ENCODE measurements at regions not wholly inside any gene's neighbourhood (a gene's known extent, or its start where the extent isn't known, plus 50 kb on each side); places are given as distances from the start of the nearest gene placed in this dataset.

GRCh38 chr3:11719406-11720303 is 75.9 kb upstream of the VGLL4 start:
- peak; percentile 25 for DNase-seq
- peak overlapping the region; percentile 96 for H3K4me2 ChIP-seq (ENCODE audit: insufficient read depth, low read length)
- H3K36me3 ChIP-seq (ENCODE audit: insufficient read depth, low read length) = no peaks in the 10 kb centered on the region
- TF ChIP-seq EZH2 (IDR thresholded peaks at IDR 0.05; ENCODE audit: borderline replicate concordance, low read depth, low read length, severe bottlenecking) = peak; percentile 98
- TF ChIP-seq CTCF (IDR thresholded peaks at IDR 0.05; ENCODE audit: borderline replicate concordance, extremely low read depth, low read length, poor library complexity, severe bottlenecking) = no peak
- H2AFZ ChIP-seq (ENCODE audit: low read depth, low read length) = peak overlapping the region; percentile 70
- H3K4me1 ChIP-seq (ENCODE audit: insufficient read depth, low read length) = peaks cover 28% of the 10 kb centered on the region
- H4K20me1 ChIP-seq (ENCODE audit: insufficient read depth, low read length) = no peaks in the 10 kb centered on the region
- no peaks in the 10 kb centered on the region for H3K79me2 ChIP-seq (ENCODE audit: insufficient read depth, low read length)
- peak overlapping the region; percentile 36 to 69 for H3K4me3 ChIP-seq (ENCODE audit: low read depth in 1 of 2, low read length in 2 of 2)
- no peak overlapping the region for H3K27ac ChIP-seq (ENCODE audit: low read length)
- no peaks in the 10 kb centered on the region for H3K9me3 ChIP-seq (ENCODE audit: insufficient read depth, low read length, severe bottlenecking)
- peak; percentile 51 for ATAC-seq (ENCODE audit: insufficient read depth, low read depth)
- peaks cover 59% of the 10 kb centered on the region for H3K27me3 ChIP-seq (ENCODE audit: insufficient read depth, low read length, poor library complexity)
- H3K9ac ChIP-seq (ENCODE audit: low read depth, low read length) = peak overlapping the region; percentile 58

GRCh38 chr3:11718637-11719405 is 75.1 kb upstream of the VGLL4 start:
- Histone ChIP-seq H3K79me2 (ENCODE audit: insufficient read depth, low read length) (no peaks in the 10 kb centered on the region), H3K36me3 (ENCODE audit: insufficient read depth, low read length) (no peaks in the 10 kb centered on the region), H3K9me3 (ENCODE audit: insufficient read depth, low read length, severe bottlenecking) (no peaks in the 10 kb centered on the region), H3K4me1 (ENCODE audit: insufficient read depth, low read length) (peaks cover 28% of the 10 kb centered on the region), H3K27me3 (ENCODE audit: insufficient read depth, low read length, poor library complexity) (peaks cover 58% of the 10 kb centered on the region), H3K4me2 (ENCODE audit: insufficient read depth, low read length) (peak overlapping the region; percentile 96), H3K9ac (ENCODE audit: low read depth, low read length) (peak overlapping the region; percentile 58), H2AFZ (ENCODE audit: low read depth, low read length) (peak overlapping the region; percentile 70), H3K27ac (ENCODE audit: low read length) (no peak overlapping the region; the same call in 1 of the 2 replicates), H4K20me1 (ENCODE audit: insufficient read depth, low read length) (0 out of 2 replicates have a peak, but pooled peaks cover 2% of the 10 kb centered on the region), H3K4me3 (ENCODE audit: low read depth in 1 of 2, low read length in 2 of 2) (peak overlapping the region; percentile 36 to 69)
- ATAC-seq (ENCODE audit: insufficient read depth, low read depth) = peak; percentile 60
- peak; percentile 34 for DNase-seq
- TF ChIP-seq CTCF (IDR thresholded peaks at IDR 0.05; ENCODE audit: borderline replicate concordance, extremely low read depth, low read length, poor library complexity, severe bottlenecking) = no peak
- TF ChIP-seq EZH2 (IDR thresholded peaks at IDR 0.05; ENCODE audit: borderline replicate concordance, low read depth, low read length, severe bottlenecking) = peak; percentile 76

- Histone ChIP-seq H3K79me2 (ENCODE audit: insufficient read depth, low read length) (no peaks in the 10 kb centered on the region), H3K4me2 (ENCODE audit: insufficient read depth, low read length) (peak overlapping the region; percentile 96), H3K9me3 (ENCODE audit: insufficient read depth, low read length, severe bottlenecking) (no peaks in the 10 kb centered on the region), H3K4me1 (ENCODE audit: insufficient read depth, low read length) (peaks cover 28% of the 10 kb centered on the region), H3K9ac (ENCODE audit: low read depth, low read length) (peak overlapping the region; percentile 58; the same call in 1 of the 2 replicates), H3K27ac (ENCODE audit: low read length) (no peak overlapping the region), H2AFZ (ENCODE audit: low read depth, low read length) (0 out of 2 replicates have a peak overlapping the region, but pooled peaks have one; percentile 27), H3K36me3 (ENCODE audit: insufficient read depth, low read length) (no peaks in the 10 kb centered on the region), H4K20me1 (ENCODE audit: insufficient read depth, low read length) (0 out of 2 replicates have a peak, but pooled peaks cover 4% of the 10 kb centered on the region), H3K27me3 (ENCODE audit: insufficient read depth, low read length, poor library complexity) (peaks cover 58% of the 10 kb centered on the region), H3K4me3 (ENCODE audit: low read depth in 1 of 2, low read length in 2 of 2) (peak overlapping the region in 1 of 2 experiments; percentile 69; a peak in 2 of 4 replicates)
- ATAC-seq (ENCODE audit: insufficient read depth, low read depth) (no peak), DNase-seq (no peak)
- TF ChIP-seq EZH2 (IDR thresholded peaks at IDR 0.05; ENCODE audit: borderline replicate concordance, low read depth, low read length, severe bottlenecking) = no peak
- TF ChIP-seq CTCF (IDR thresholded peaks at IDR 0.05; ENCODE audit: borderline replicate concordance, extremely low read depth, low read length, poor library complexity, severe bottlenecking) = no peak
Measured at GRCh38 chr3:11717768-11718636, 74.3 kb upstream of the VGLL4 start.
